ENCODE measurements at regions not wholly inside any gene's neighbourhood (a gene's known extent, or its start where the extent isn't known, plus 50 kb on each side); places are given as distances from the start of the nearest gene placed in this dataset.

GRCh38 chr4:111905511-111905910 is 239.7 kb upstream of the FAM241A start:
- H3K27me3 ChIP-seq (replicated peaks; ENCODE audit: insufficient read depth, low read length): no peaks in the 10 kb centered on the region
- H3K9ac ChIP-seq (ENCODE audit: low read length): no peak overlapping the region

GRCh38 chr4:111919639-111920038 is 225.6 kb upstream of the FAM241A start:
- no peaks in the 10 kb centered on the region; the same call in 1 of the 2 replicates for H3K27me3 ChIP-seq (replicated peaks; ENCODE audit: insufficient read depth, low read length)
- H3K9me3 ChIP-seq (replicated peaks; ENCODE audit: insufficient read depth, low read length): no peaks in the 10 kb centered on the region
- H2AFZ ChIP-seq (ENCODE audit: low read length): no peak overlapping the region
- H3K9ac ChIP-seq (ENCODE audit: low read length): no peak overlapping the region
- TF ChIP-seq CTCF (IDR thresholded peaks at IDR 0.05; ENCODE audit: low read length) (no peak), EZH2 (optimal IDR thresholded peaks at IDR 0.05; ENCODE audit: low read depth, low read length) (no peak), EZH2phosphoT487 (IDR thresholded peaks at IDR 0.05; ENCODE audit: low read length) (no peak)
- no peaks in the 10 kb centered on the region for H3K79me2 ChIP-seq (ENCODE audit: low read length)
- H3K27ac ChIP-seq (ENCODE audit: low read length): no peak overlapping the region
- H3K4me1 ChIP-seq (ENCODE audit: low read length): no peaks in the 10 kb centered on the region
- H3K36me3 ChIP-seq (replicated peaks; ENCODE audit: insufficient read depth, low read length): no peaks in the 10 kb centered on the region
- no peaks in the 10 kb centered on the region for H4K20me1 ChIP-seq (ENCODE audit: insufficient read depth, low read length)
- no peaks in the 10 kb centered on the region for H3F3A ChIP-seq (ENCODE audit: insufficient read depth, low read length)
- no peaks in the 10 kb centered on the region for H3K9me2 ChIP-seq (replicated peaks; ENCODE audit: insufficient read depth, low read length)
- no peak overlapping the region for H3K4me3 ChIP-seq (ENCODE audit: low read length)
- no peak for DNase-seq
- no peak overlapping the region for H3K4me2 ChIP-seq (ENCODE audit: low read depth, low read length)

More at GRCh38 chr4:111905511-111905910, 239.7 kb upstream of the FAM241A start:
- no peak overlapping the region for H3K27ac ChIP-seq (ENCODE audit: low read length)
- H3K4me2 ChIP-seq (ENCODE audit: low read depth, low read length): no peak overlapping the region
- DNase-seq: no peak
- H3K79me2 ChIP-seq (ENCODE audit: low read length): no peaks in the 10 kb centered on the region
- no peaks in the 10 kb centered on the region for H4K20me1 ChIP-seq (ENCODE audit: insufficient read depth, low read length)
- H3F3A ChIP-seq (ENCODE audit: insufficient read depth, low read length): no peaks in the 10 kb centered on the region
- no peaks in the 10 kb centered on the region for H3K36me3 ChIP-seq (replicated peaks; ENCODE audit: insufficient read depth, low read length)
- no peak overlapping the region for H3K4me3 ChIP-seq (ENCODE audit: low read length)
- TF ChIP-seq EZH2 (optimal IDR thresholded peaks at IDR 0.05; ENCODE audit: low read depth, low read length) (no peak), CTCF (IDR thresholded peaks at IDR 0.05; ENCODE audit: low read length) (no peak)
- H3K9me2 ChIP-seq (replicated peaks; ENCODE audit: insufficient read depth, low read length): no peaks in the 10 kb centered on the region
- no peaks in the 10 kb centered on the region for H3K9me3 ChIP-seq (replicated peaks; ENCODE audit: insufficient read depth, low read length)
- no peaks in the 10 kb centered on the region for H3K4me1 ChIP-seq (ENCODE audit: low read length)
- no peak overlapping the region for H2AFZ ChIP-seq (ENCODE audit: low read length)

- no peak for TF ChIP-seq CTCF (IDR thresholded peaks at IDR 0.05; ENCODE audit: low read length)
- TF ChIP-seq EZH2 (optimal IDR thresholded peaks at IDR 0.05; ENCODE audit: low read depth, low read length): no peak
- no peak for TF ChIP-seq EZH2phosphoT487 (IDR thresholded peaks at IDR 0.05; ENCODE audit: low read length)
- Histone ChIP-seq H3K79me2 (ENCODE audit: low read length) (no peaks in the 10 kb centered on the region), H3K9me3 (replicated peaks; ENCODE audit: insufficient read depth, low read length) (no peaks in the 10 kb centered on the region), H3K4me2 (ENCODE audit: low read depth, low read length) (no peak overlapping the region), H2AFZ (ENCODE audit: low read length) (no peak overlapping the region), H3K27ac (ENCODE audit: low read length) (no peak overlapping the region), H3K9me2 (replicated peaks; ENCODE audit: insufficient read depth, low read length) (no peaks in the 10 kb centered on the region), H3K27me3 (replicated peaks; ENCODE audit: insufficient read depth, low read length) (peaks cover 12% of the 10 kb centered on the region; the same call in 1 of the 2 replicates), H3K4me3 (ENCODE audit: low read length) (no peak overlapping the region), H3F3A (ENCODE audit: insufficient read depth, low read length) (no peaks in the 10 kb centered on the region), H4K20me1 (ENCODE audit: insufficient read depth, low read length) (no peaks in the 10 kb centered on the region), H3K4me1 (ENCODE audit: low read length) (no peaks in the 10 kb centered on the region), H3K36me3 (replicated peaks; ENCODE audit: insufficient read depth, low read length) (no peaks in the 10 kb centered on the region), H3K9ac (ENCODE audit: low read length) (no peak overlapping the region)
- no peak for DNase-seq
Observed at GRCh38 chr4:111921714-111922113, 223.5 kb upstream of the FAM241A start.

All from MM.1S (cell line).